ENCODE measurements at regions not wholly inside any gene's neighbourhood (a gene's known extent, or its start where the extent isn't known, plus 50 kb on each side); places are given as distances from the start of the nearest gene placed in this dataset.

GRCh38 chr4:120611092-120611491 lies 311.4 kb downstream of the PRDM5 start:
- no peak for TF ChIP-seq REST (IDR thresholded peaks at IDR 0.05; ENCODE audit: insufficient read depth in 1 of 2, low read depth in 2 of 2, low read length in 1 of 2)
- no peak for TF ChIP-seq POLR2AphosphoS5 (IDR thresholded peaks at IDR 0.05; ENCODE audit: low read depth, low read length)
- TF ChIP-seq, protein P1, sequence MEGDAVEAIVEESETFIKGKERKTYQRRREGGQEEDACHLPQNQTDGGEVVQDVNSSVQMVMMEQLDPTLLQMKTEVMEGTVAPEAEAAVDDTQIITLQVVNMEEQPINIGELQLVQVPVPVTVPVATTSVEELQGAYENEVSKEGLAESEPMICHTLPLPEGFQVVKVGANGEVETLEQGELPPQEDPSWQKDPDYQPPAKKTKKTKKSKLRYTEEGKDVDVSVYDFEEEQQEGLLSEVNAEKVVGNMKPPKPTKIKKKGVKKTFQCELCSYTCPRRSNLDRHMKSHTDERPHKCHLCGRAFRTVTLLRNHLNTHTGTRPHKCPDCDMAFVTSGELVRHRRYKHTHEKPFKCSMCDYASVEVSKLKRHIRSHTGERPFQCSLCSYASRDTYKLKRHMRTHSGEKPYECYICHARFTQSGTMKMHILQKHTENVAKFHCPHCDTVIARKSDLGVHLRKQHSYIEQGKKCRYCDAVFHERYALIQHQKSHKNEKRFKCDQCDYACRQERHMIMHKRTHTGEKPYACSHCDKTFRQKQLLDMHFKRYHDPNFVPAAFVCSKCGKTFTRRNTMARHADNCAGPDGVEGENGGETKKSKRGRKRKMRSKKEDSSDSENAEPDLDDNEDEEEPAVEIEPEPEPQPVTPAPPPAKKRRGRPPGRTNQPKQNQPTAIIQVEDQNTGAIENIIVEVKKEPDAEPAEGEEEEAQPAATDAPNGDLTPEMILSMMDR (IDR thresholded peaks at IDR 0.05) = no peak
- TF ChIP-seq SIN3A (IDR thresholded peaks at IDR 0.05; ENCODE audit: borderline replicate concordance, insufficient read depth, low read depth, low read length) = no peak

Measured in Panc1 (cell line).